CD4-positive, alpha-beta T cell (primary cell): ENCODE measurements at regions not wholly inside any gene's neighbourhood (a gene's known extent, or its start where the extent isn't known, plus 50 kb on each side); places are given as distances from the start of the nearest gene placed in this dataset.

ENCODE experiments used
- ATAC-seq: fragments of 200-7000 bp; cut with Tn5 transposase; one replicate; pipeline ENCODE4 v1.10.0; 2022; ENCODE audit warnings: mild to moderate bottlenecking; ENCODE audit not compliant: poor library complexity
- CTCF ChIA-PET: fragments of 350-600 bp; sonication (Branson Sonifier 250); formaldehyde crosslinking; loops from one replicate; lab custom pipeline; 2021; ENCODE audit warnings: antibody characterized with exemption, inconsistent platforms; lab: Charles Lee
- POLR2A ChIA-PET: fragments of 350-600 bp; sonication (Branson Sonifier 250); formaldehyde crosslinking; loops from one replicate; lab custom pipeline; 2021; ENCODE audit warnings: antibody characterized with exemption, inconsistent platforms; lab: Charles Lee
- DNase-seq, 14 experiments: peaks; one replicate each; pipeline ENCODE4 v3.0.0-alpha.2; 2013 to 2020; ENCODE audit warnings: mixed read lengths in 2 of 14
- H3K27ac ChIP-seq, 2 donors: one replicate each; pipeline versions ENCODE4 v1.5.1 to v1.7.0; 2013; ENCODE audit warnings: low read length in 2 of 2, low read depth in 1 of 2, mild to moderate bottlenecking in 1 of 2
- H3K27me3 ChIP-seq, 2 experiments: 1 replicate in 1 of 2; 2 replicates in 1 of 2; pipeline versions ENCODE4 v1.6.1 to v1.7.0; 2013; ENCODE audit warnings: low read length in 2 of 2, control low read depth in 1 of 2, mild to moderate bottlenecking in 1 of 2, moderate library complexity in 1 of 2; ENCODE audit not compliant: insufficient read depth in 2 of 2, control insufficient read depth in 1 of 2
- H3K36me3 ChIP-seq: one replicate; pipeline ENCODE4 v1.6.1; 2013; ENCODE audit warnings: low read length, control low read depth; ENCODE audit not compliant: insufficient read depth
- H3K4me1 ChIP-seq: one replicate; pipeline ENCODE4 v1.6.1; 2013; ENCODE audit warnings: low read length, control low read depth; ENCODE audit not compliant: insufficient read depth
- H3K4me3 ChIP-seq: one replicate; pipeline ENCODE4 v1.5.1; 2013; ENCODE audit warnings: mild to moderate bottlenecking, low read length, moderate library complexity
- H3K9me3 ChIP-seq, 2 experiments: 1 replicate in 1 of 2; 2 replicates in 1 of 2; pipeline versions ENCODE4 v1.6.1 to v1.7.0; 2013; ENCODE audit warnings: low read length in 2 of 2, mild to moderate bottlenecking in 2 of 2, control low read depth in 1 of 2, moderate library complexity in 1 of 2; ENCODE audit not compliant: control insufficient read depth in 1 of 2, insufficient read depth in 1 of 2
- H3K27ac Mint-ChIP-seq: one replicate; pipeline ENCODE4 v1.8.0; 2020; ENCODE audit warnings: mixed read lengths
- H3K27me3 Mint-ChIP-seq: one replicate; pipeline ENCODE4 v1.8.0; 2021; ENCODE audit warnings: mixed read lengths
- H3K36me3 Mint-ChIP-seq: one replicate; pipeline ENCODE4 v1.8.0; 2021; ENCODE audit warnings: low read depth, mixed read lengths
- H3K4me1 Mint-ChIP-seq: one replicate; pipeline ENCODE4 v1.8.0; 2021; ENCODE audit warnings: low read depth, mixed read lengths
- H3K4me3 Mint-ChIP-seq: one replicate; pipeline ENCODE4 v1.8.0; 2020; ENCODE audit warnings: mild to moderate bottlenecking, mixed read lengths
- H3K9me3 Mint-ChIP-seq: one replicate; pipeline ENCODE4 v1.8.0; 2020; ENCODE audit warnings: mixed read lengths
- CTCF ChIP-seq: fragments of 200-600 bp; IDR thresholded peaks from one replicate; pipeline ENCODE4 v1.8.0; 2022; ENCODE audit warnings: antibody characterized with exemption, mild to moderate bottlenecking
- intact Hi-C, 2 experiments: fragments of 100-400 bp; cut with DNase I in 1 of 2; cut with micrococcal nuclease in 1 of 2; formaldehyde crosslinking; loops; one replicate each; pipeline versions ENCODE4 v1.15.1 to v1.9.0; 2023 to 2025; cut with DNase I, micrococcal nuclease

- H3K27me3 Mint-ChIP-seq: no peaks in the 10 kb centered on the region
These were observed 162.7 kb upstream of the WDR1 start for GRCh38 chr4:10279261-10279660.

GRCh38 chr4:10278071-10278470 lies 161.5 kb upstream of the WDR1 start:
- Mint-ChIP-seq H3K27me3 (no peaks in the 10 kb centered on the region), H3K9me3 (no peaks in the 10 kb centered on the region)

More at GRCh38 chr4:10279261-10279660, 162.7 kb upstream of the WDR1 start:
- ATAC-seq: no peak
- TF ChIP-seq CTCF: no peak
- no peaks in the 10 kb centered on the region for H3K36me3 ChIP-seq
- no peaks in the 10 kb centered on the region for H3K9me3 Mint-ChIP-seq
- CTCF ChIA-PET: no interaction called here
- H3K4me1 ChIP-seq: no peaks in the 10 kb centered on the region
- POLR2A ChIA-PET: no interaction called here
- H3K4me1 Mint-ChIP-seq: no peaks in the 10 kb centered on the region
- no peak overlapping the region for H3K27ac ChIP-seq
- DNase-seq: no peak
- no peak overlapping the region for H3K4me3 Mint-ChIP-seq
- no peaks in the 10 kb centered on the region for H3K36me3 Mint-ChIP-seq
- intact Hi-C loops: no loop called here
- no peaks in the 10 kb centered on the region for H3K9me3 ChIP-seq
- no peak overlapping the region for H3K4me3 ChIP-seq
- H3K27ac Mint-ChIP-seq: no peak overlapping the region
- no peaks in the 10 kb centered on the region for H3K27me3 ChIP-seq

GRCh38 chr4:10276152-10276551 lies 159.6 kb upstream of the WDR1 start:
- intact Hi-C loops: no loop called here
- ATAC-seq (no peak), DNase-seq (no peak)
- POLR2A ChIA-PET: no interaction called here
- no peaks in the 10 kb centered on the region for H3K4me1 Mint-ChIP-seq
- H3K4me1 ChIP-seq: no peaks in the 10 kb centered on the region
- no peaks in the 10 kb centered on the region for H3K27me3 ChIP-seq
- no peaks in the 10 kb centered on the region for H3K36me3 ChIP-seq
- TF ChIP-seq CTCF: no peak
- H3K27me3 Mint-ChIP-seq: no peaks in the 10 kb centered on the region
- no peak overlapping the region for H3K4me3 ChIP-seq
- no peaks in the 10 kb centered on the region for H3K9me3 Mint-ChIP-seq
- H3K27ac ChIP-seq: no peak overlapping the region
- H3K36me3 Mint-ChIP-seq: no peaks in the 10 kb centered on the region
- no peak overlapping the region for H3K27ac Mint-ChIP-seq
- no peaks in the 10 kb centered on the region for H3K9me3 ChIP-seq
- CTCF ChIA-PET: no interaction called here
- no peak overlapping the region for H3K4me3 Mint-ChIP-seq

More at GRCh38 chr4:10278071-10278470, 161.5 kb upstream of the WDR1 start:
- no peak for TF ChIP-seq CTCF
- no peaks in the 10 kb centered on the region for H3K4me1 ChIP-seq
- ChIA-PET POLR2A (no interaction called here), CTCF (no interaction called here)
- H3K4me1 Mint-ChIP-seq: no peaks in the 10 kb centered on the region
- H3K27ac ChIP-seq: no peak overlapping the region
- DNase-seq (no peak), ATAC-seq (no peak)
- no peaks in the 10 kb centered on the region for H3K36me3 ChIP-seq
- no peaks in the 10 kb centered on the region for H3K36me3 Mint-ChIP-seq
- intact Hi-C loops: no loop called here
- no peaks in the 10 kb centered on the region for H3K27me3 ChIP-seq
- no peak overlapping the region for H3K4me3 Mint-ChIP-seq
- H3K9me3 ChIP-seq: no peaks in the 10 kb centered on the region
- no peak overlapping the region for H3K27ac Mint-ChIP-seq
- no peak overlapping the region for H3K4me3 ChIP-seq
